NCI-H2029 treated with DMSO at 0.1 percent for 48 hours (cell line): ENCODE measurements at regions not wholly inside any gene's neighbourhood (a gene's known extent, or its start where the extent isn't known, plus 50 kb on each side); places are given as distances from the start of the nearest gene placed in this dataset.

ENCODE experiments used
- DNase-seq: peaks from one replicate; lab custom pipeline; 2025; lab: John Stamatoyannopoulos, UW

DNA sequence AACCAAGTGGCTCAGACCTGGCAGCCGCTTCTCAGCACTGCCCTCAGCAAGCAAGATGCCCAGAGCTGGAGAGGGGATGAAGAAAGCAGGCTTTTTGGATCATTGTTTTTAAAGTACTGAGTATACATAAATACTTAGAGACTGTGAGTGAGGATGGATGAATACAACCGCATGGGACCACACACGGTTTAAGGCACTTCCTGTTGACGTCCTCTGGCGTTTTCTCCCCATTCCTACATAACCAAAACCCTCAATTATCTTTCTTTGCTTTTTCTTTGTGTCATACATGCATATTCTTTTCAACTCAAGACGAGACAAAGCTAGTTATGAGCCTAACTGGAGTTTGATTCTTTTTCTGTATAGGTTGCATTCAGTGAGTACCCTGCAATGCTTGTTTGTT is 198.4 kb downstream of the GALR1 start:
- DNase-seq, result no peak

- DNase-seq, result no peak
Observed at GRCh38 chr18:77455004-77455403, 205.4 kb downstream of the GALR1 start.

DNA sequence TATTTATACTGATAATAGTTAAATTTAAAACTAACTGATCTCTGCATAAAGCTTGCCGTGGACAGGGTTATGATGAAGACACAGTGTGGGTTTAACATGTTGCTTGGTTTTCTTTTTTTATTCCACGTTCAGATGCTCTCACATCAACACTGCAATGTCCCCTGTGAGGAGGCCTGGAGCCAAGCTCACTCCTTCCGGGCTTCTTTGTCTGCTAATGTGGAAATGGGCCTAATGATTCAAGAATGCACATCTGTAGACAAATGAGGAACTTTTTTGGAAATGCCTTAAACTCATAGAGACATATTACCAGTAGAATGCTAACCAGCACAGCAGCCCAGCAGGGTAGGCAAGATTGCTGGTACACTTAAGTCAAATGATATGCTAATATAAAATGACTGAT is 208.0 kb downstream of the GALR1 start:
- no peak for DNase-seq

- no peak for DNase-seq
Observed at GRCh38 chr18:77461062-77461688, 211.5 kb downstream of the GALR1 start.

DNA sequence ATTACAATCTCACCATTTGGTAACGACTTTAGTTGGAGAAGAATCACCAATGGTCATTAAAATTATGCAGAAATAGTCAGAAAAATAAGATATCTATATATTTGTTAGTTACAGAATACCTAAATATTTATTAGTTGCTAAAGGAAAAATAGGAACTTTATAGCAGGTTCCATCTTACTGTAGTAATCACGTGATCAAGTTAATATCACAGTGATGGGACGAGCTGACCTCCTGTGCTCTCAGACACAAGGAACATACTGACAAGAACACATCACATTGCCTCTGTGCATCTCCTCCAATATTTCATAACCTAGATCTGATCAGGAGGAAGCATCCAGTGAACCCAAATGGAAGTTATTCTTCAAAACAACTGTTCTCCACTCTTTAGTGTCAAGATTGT is 215.3 kb downstream of the GALR1 start:
- no peak for DNase-seq

DNA sequence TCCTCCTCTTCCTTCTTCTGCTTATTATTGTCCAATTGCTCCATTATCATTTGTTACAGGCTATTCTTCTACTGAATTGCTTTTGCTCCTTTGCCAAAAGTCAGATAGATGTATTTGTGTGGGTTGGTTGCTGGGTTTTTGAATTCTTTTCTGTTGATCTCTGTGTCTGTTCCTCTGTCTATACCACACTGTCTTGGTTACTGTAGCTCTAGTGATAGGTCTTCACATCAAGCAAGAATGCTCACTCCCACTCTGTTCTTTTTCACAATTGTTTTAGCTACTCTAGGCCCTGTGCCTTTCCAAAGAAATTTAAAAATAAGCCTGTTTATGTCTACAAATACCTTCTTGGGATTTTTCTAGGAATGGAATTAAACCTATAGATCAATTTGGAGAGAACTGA is 217.2 kb downstream of the GALR1 start:
- no peak for DNase-seq

- no peak for DNase-seq
Observed at GRCh38 chr18:77469131-77469530, 219.5 kb downstream of the GALR1 start.

DNA sequence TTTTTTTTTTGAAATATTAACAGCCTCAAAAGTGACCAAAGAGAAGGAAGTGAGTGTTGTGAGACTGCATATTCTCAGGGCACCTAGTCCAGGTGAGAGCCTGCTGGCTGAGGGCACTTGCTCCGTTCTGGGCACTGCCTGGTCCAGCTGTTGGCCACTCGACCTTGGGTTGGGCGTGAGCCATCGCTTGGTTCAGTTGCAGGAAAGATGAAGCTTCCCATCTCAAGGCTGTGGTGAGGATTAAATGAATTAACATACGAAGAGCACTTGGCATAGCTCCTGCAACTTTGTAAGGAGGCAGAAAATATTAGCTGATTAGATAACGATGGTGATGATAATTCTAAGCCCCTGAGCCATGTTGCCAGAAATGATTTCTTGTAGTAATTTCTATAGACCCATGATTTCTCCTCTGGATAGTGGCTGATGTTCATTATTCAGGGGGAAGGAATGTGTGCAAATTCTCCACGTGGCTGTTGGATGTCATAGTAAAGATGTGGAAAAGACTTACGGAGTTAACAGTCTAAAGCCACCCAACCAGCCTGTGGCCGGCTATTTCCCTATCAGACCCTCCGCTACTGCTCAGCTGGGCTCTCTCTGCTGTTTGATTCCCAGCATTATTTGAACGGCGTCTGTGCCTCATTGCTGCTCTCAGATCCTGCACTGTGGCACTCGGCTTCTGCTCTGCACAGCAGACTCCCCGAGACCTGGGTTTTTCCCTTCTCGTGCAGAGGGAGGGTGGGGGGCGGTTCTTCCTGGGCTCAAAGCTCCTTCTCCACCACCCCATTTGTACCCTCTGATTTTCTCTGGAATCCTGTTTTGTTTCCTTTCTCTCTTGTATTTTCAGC is 221.1 kb downstream of the GALR1 start:
- DNase-seq, result no peak

DNA sequence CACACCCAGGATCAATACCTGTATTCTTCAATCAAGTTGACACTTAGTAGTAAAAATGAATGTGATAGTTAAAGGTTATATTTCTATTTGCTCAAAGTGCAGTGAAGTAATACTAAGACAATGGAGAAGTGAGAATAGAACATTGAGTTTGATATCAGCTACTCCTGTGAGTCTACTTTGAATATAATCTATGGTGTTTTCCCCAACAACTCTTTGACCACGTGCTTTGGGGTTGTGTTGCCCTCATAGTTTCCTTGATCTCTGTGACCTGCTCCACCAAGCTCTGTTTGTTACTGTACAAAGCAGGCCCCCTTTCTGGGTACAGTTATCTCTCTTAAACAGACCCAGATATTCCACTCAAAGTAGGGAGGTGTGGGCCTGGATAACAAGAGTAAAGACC is 222.9 kb downstream of the GALR1 start:
- no peak for DNase-seq

DNA sequence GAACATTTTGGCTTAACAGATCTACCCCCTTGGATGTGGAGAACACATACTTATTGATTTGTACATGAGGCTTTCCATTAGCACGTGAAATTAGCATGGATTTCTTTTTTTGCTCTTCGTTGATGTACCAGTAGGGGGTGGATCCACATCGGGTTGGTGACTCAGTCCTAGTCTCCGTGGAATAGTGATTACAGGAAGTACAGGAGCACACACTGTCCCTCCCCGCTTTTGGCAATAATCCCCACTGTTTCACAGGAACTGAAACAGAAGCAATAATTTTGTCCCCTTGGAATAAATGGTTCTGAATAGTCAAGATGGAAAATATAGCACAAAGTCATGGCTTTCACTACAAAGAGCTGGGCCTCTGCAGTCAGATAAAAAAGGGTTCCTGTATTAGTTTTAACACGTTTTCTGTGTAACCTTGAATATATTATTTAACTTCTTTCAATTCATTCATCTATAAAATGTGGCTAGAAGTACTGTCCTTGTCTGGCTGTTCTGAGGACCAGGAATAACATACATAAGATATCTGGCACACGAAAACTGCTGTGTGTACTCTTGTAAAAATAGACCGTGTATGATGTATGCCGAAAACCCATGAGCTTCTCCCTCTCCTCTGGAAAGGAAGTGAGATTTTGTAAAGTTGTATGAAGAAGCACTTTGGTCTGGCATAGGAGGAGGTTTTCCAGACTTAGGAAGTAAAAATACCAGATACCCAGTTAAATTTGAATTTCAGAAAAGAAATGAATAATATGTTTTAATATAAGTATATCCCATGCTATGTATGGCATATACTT is 229.2 kb downstream of the GALR1 start:
- no peak for DNase-seq

- no peak for DNase-seq
Observed at GRCh38 chr18:77481541-77481940, 231.9 kb downstream of the GALR1 start.

DNA sequence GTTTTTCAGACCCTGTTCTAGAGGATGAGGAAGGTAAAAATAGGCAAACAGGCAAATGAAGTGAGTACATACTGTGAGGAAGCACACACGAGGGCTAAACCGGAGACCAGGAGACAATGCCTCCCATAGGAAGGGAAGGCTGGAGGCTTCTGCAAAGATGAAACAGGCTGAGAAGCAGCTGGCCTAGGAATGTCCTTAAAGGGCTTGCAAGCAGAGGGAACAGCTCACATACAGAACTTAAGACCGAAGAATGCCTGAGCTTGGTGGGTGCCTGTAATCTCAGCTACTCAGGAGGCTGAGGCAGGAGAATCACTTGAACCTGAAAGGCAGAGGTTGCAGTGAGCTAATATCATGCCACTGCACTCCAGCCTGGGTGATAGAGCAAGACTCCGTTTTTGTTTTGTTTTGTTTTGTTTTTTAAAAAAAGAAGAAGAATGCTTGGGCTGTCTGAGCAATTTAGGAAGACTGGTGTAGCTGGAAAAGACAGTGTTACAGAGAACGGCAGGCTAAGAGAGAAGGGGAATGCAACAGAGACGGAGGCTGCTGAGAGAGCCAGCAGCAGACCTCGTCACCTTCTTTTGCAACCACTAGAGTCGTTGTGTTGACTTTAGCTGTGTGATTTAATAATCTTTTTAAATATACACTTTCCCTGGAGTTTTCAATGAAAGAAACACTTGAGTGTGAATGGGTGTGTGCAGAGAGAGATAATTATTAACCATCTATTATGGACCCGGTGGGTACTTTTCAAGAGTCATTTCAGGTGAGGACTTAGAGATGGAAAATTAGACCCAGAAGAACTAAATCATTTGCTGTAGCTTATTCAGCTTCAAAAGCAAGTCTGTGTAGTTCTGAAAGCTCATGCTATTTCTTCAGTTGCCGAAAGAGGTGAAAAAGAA is 232.8 kb downstream of the GALR1 start:
- no peak for DNase-seq

DNA sequence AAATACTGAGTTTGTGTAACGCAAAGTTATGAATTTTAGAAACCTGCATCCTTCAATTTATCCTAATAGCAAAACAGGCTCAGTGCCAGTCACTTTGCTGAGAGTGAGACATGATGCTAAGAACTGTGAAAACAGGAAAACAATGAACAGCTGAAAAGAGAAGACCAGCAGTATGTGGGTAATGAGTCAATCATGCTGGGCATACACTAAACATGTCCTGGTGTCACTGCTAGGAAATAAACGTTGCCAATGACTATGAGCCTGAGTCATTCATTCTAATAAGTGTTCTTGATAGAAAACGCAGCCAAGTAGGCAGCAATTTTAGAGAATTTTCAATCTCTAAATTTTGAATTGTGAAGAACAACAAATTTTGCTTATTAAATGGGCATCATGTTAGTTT is 237.3 kb downstream of the GALR1 start:
- no peak for DNase-seq

GRCh38 chr18:77487951-77488740 is 238.5 kb downstream of the GALR1 start:
- no peak for DNase-seq

GRCh38 chr18:77495079-77495478 is 245.4 kb downstream of the GALR1 start:
- DNase-seq, result no peak

DNA sequence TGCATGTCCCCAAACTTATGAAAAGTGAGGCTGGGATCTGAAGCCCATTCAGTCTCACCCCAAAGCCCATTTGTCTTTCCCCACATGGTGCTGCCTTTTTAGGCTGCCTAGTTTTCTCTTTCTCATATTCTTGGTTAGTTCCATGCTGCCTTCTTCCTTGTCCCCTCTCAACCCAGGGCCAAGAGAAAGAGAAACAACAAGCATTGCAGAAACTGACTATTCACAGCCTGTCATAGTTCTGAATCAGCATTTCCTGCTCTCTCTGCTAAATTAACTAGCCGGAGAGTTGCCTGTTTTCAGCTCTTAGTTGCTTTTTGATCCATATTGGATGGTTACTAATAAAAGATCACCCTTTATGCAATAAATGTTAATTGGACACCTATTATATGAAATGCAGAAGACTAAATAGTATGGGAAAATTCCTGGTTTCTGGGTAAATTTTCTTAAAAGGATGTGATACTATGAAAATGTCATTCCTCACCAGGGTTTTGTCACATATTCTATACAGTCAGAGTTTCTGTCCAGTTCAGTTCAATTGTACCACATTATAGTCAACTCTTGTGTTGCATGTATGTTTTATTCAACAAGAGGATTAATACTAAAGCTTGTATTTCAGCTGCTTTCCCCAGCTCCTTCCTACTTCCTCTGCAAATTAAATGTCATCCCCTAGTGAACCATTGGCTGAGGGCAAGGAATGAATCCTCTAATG is 246.5 kb downstream of the GALR1 start:
- no peak for DNase-seq

- no peak for DNase-seq
Observed at GRCh38 chr18:77501266-77501665, 251.6 kb downstream of the GALR1 start.

GRCh38 chr18:77505499-77505898 is 255.9 kb downstream of the GALR1 start:
- DNase-seq, result no peak

DNA sequence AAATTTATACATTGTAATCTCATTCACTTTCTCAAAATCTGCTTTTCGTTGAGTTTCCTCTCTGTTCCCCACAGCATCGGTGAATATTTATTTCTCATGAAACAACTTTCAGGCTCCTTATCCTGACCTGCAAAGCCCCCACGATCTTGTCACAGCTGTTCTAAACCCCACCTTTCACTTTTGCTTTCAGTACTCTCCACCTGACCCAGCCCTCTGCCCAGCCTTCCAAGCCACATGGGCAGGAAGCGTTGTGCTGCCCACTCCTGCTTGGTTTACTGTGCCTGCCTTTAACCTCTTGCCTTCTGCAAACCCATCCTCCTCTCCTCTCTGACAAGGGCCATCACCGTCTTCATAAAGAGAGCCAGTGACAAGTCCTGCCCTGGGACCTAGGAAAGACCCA is 262.5 kb downstream of the GALR1 start:
- DNase-seq, result no peak

DNA sequence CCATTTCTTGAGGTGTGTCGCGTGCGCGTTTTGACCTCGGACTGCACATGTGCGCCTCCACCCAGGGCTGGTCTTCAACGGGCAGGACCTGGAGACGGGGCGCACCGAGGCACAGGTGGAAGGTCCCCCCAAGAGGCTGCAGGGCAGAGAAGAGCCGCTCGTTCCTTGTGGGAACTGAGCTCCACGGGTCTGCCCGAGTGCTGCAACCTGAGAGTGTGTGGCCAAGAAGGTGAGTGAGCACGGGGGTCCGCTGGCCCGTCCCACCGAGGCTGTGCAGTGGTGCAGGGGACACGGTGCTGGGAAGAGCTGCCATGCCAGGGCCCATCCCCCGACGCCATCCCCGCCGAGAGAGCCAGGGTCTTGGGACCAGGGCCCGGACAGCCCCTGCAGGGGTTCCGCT is 268.3 kb downstream of the GALR1 start:
- DNase-seq, result no peak
